ENCODE measurements at regions not wholly inside any gene's neighbourhood (a gene's known extent, or its start where the extent isn't known, plus 50 kb on each side); places are given as distances from the start of the nearest gene placed in this dataset.

DNA sequence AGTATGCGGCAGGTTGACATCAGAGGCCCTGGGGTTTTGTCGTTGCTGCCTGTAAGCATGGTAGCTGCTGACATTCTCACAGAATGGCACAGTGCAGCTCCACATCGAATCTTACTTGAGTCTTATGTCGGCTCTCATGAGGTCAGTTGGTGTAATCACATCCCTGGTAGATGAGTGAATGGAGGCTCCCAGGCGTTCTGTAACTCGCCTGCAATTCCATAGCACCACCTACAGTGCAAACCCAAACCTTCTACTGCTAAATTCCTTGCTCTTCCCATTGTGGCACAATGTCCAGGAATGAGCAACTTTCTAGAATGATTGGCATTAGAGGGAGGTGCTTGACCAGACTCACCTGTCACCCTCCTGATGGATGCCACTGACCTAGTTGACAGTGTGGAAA is 578.4 kb downstream of the CCDC171 start:
- H3K79me2 ChIP-seq (ENCODE audit: insufficient read depth, low read length), result no peaks in the 10 kb centered on the region
- H3K4me2 ChIP-seq (ENCODE audit: insufficient read depth, insufficient read length, low read length), result no peak overlapping the region
- H3K23me2 ChIP-seq (ENCODE audit: insufficient read length, low read depth, low read length, poor library complexity, severe bottlenecking), result no peaks in the 10 kb centered on the region
- no peak overlapping the region for H2AFZ ChIP-seq (ENCODE audit: low read length)
- DNase-seq, result peak; percentile 36
- no peak overlapping the region for H2AK5ac ChIP-seq (ENCODE audit: insufficient read length, low read length)
- TF ChIP-seq, protein P1, sequence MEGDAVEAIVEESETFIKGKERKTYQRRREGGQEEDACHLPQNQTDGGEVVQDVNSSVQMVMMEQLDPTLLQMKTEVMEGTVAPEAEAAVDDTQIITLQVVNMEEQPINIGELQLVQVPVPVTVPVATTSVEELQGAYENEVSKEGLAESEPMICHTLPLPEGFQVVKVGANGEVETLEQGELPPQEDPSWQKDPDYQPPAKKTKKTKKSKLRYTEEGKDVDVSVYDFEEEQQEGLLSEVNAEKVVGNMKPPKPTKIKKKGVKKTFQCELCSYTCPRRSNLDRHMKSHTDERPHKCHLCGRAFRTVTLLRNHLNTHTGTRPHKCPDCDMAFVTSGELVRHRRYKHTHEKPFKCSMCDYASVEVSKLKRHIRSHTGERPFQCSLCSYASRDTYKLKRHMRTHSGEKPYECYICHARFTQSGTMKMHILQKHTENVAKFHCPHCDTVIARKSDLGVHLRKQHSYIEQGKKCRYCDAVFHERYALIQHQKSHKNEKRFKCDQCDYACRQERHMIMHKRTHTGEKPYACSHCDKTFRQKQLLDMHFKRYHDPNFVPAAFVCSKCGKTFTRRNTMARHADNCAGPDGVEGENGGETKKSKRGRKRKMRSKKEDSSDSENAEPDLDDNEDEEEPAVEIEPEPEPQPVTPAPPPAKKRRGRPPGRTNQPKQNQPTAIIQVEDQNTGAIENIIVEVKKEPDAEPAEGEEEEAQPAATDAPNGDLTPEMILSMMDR (conservative IDR thresholded peaks at IDR 0.05), result peak; percentile 65
- no peak overlapping the region for H3K18ac ChIP-seq (ENCODE audit: insufficient read length, low read depth, low read length)
- no peak overlapping the region for H2BK5ac ChIP-seq (ENCODE audit: insufficient read length, low read length)
- no CpG with 5 or more reads among the region's 6 CpGs for WGBS (ENCODE audit: extremely low coverage, insufficient read length, low lambda C conversion rate)
- H2BK20ac ChIP-seq (ENCODE audit: low read depth, low read length, poor library complexity, severe bottlenecking), result no peak overlapping the region
- Mint-ChIP-seq H3K27me3 (ENCODE audit: low read depth) (peaks cover 23% of the 10 kb centered on the region), H3K9me3 (peaks cover 0 to 11% of the 10 kb centered on the region in 2 experiments; a peak in 2 of 5 replicates), H3K27ac (no peak overlapping the region), H3K4me1 (peaks cover 0 to 3% of the 10 kb centered on the region in 2 experiments; a peak in 1 of 4 replicates), H3K4me3 (no peak overlapping the region), H3K36me3 (ENCODE audit: insufficient read depth in 1 of 3, low read depth in 3 of 3) (peaks cover 0 to 15% (median 3%) of the 10 kb centered on the region in 3 experiments; a peak in 5 of 7 replicates)
- no peak overlapping the region for H4K8ac ChIP-seq (replicated peaks; ENCODE audit: insufficient read length, low read depth, low read length)
- no peaks in the 10 kb centered on the region for H4K20me1 ChIP-seq (ENCODE audit: control insufficient read depth, insufficient read depth, insufficient read length)
- no peak overlapping the region for H2BK15ac ChIP-seq (ENCODE audit: low read depth, low read length)
- no peak overlapping the region for H3K27ac ChIP-seq (ENCODE audit: insufficient read length, low read depth, low read length)
- H3K4ac ChIP-seq (ENCODE audit: low read depth, low read length), result no peak overlapping the region
- no peak overlapping the region for H4K91ac ChIP-seq (ENCODE audit: insufficient read length, low read depth, low read length)
- H4K5ac ChIP-seq (ENCODE audit: insufficient read length, low read depth, low read length), result no peak overlapping the region
- H3K79me1 ChIP-seq (ENCODE audit: insufficient read depth, low read depth, low read length, poor library complexity, severe bottlenecking), result no peaks in the 10 kb centered on the region
- no peak overlapping the region for H3K14ac ChIP-seq (ENCODE audit: insufficient read depth, low read length)
- H2BK120ac ChIP-seq (ENCODE audit: low read depth, low read length, poor library complexity, severe bottlenecking), result no peak overlapping the region
- H3K4me1 ChIP-seq (ENCODE audit: insufficient read depth, low read length), result no peaks in the 10 kb centered on the region
- no peaks in the 10 kb centered on the region for H3K9me3 ChIP-seq (ENCODE audit: control insufficient read depth, low read depth, low read length)
- H3T11ph ChIP-seq (ENCODE audit: low read length), result no peak overlapping the region
- no peak overlapping the region for H3K23ac ChIP-seq (ENCODE audit: insufficient read length, low read depth, low read length)
- no peak overlapping the region for H3K9ac ChIP-seq (ENCODE audit: extremely low read depth, insufficient read length, low read length)
- no peaks in the 10 kb centered on the region for H3K27me3 ChIP-seq (ENCODE audit: insufficient read depth, low read length)
- no peak overlapping the region for H3K56ac ChIP-seq (ENCODE audit: insufficient read length, low read depth, low read length)
- H2BK12ac ChIP-seq (ENCODE audit: insufficient read length, low read depth, low read length), result no peak overlapping the region
